DND-41 (cell line): ENCODE measurements at regions not wholly inside any gene's neighbourhood (a gene's known extent, or its start where the extent isn't known, plus 50 kb on each side); places are given as distances from the start of the nearest gene placed in this dataset.

Source experiments
- ATAC-seq: fragments of 200-7000 bp; cut with Tn5 transposase; 3 replicates; pipeline ENCODE4 v1.9.1; 2021; ENCODE audit warnings: low read depth; ENCODE audit not compliant: insufficient read depth
- DNase-seq: peaks from one replicate; pipeline ENCODE4 v3.0.0-alpha.2; 2020
- H2AFZ ChIP-seq: 2 replicates; pipeline ENCODE4 v1.6.0; 2012; ENCODE audit warnings: low read depth, low read length
- H3K27ac ChIP-seq: 2 replicates; pipeline ENCODE4 v1.5.1; 2012; ENCODE audit warnings: low read length, inconsistent platforms
- H3K27me3 ChIP-seq: fragments of 200-600 bp; sonication (generic); 2 replicates; pipeline ENCODE4 v1.6.0; 2012; ENCODE audit warnings: low read length, mild to moderate bottlenecking, inconsistent platforms; ENCODE audit not compliant: insufficient read depth, poor library complexity
- H3K36me3 ChIP-seq: 2 replicates; pipeline ENCODE4 v1.5.1; 2012; ENCODE audit warnings: low read length, inconsistent platforms; ENCODE audit not compliant: insufficient read depth
- H3K4me1 ChIP-seq: 2 replicates; pipeline ENCODE4 v1.5.1; 2012; ENCODE audit warnings: mild to moderate bottlenecking, low read length; ENCODE audit not compliant: insufficient read depth
- H3K4me2 ChIP-seq: 2 replicates; pipeline ENCODE4 v1.6.0; 2012; ENCODE audit warnings: mild to moderate bottlenecking, moderate library complexity, low read length, inconsistent platforms; ENCODE audit not compliant: insufficient read depth
- H3K4me3 ChIP-seq, 2 experiments: fragments of 200-600 bp in 1 of 2; shearing (Covaris generic) in 1 of 2; 2 replicates each; pipeline ENCODE4 v1.5.1; 2012 to 2016; ENCODE audit warnings: inconsistent platforms in 2 of 2, low read length in 2 of 2, mild to moderate bottlenecking in 2 of 2, low read depth in 1 of 2, moderate library complexity in 1 of 2
- H3K79me2 ChIP-seq: 2 replicates; pipeline ENCODE4 v1.6.0; 2012; ENCODE audit warnings: low read length, inconsistent platforms; ENCODE audit not compliant: insufficient read depth
- H3K9ac ChIP-seq: 2 replicates; pipeline ENCODE4 v1.6.0; 2012; ENCODE audit warnings: low read depth, mild to moderate bottlenecking, inconsistent platforms, low read length, moderate library complexity
- H3K9me3 ChIP-seq: 2 replicates; pipeline ENCODE4 v1.5.1; 2012; ENCODE audit warnings: low read length, moderate library complexity, mild to moderate bottlenecking, inconsistent platforms; ENCODE audit not compliant: insufficient read depth, severe bottlenecking
- H4K20me1 ChIP-seq: 2 replicates; pipeline ENCODE4 v1.6.0; 2012; ENCODE audit warnings: low read length; ENCODE audit not compliant: insufficient read depth
- EZH2 ChIP-seq: IDR thresholded peaks from 3 replicates; pipeline ENCODE4 v1.6.1; 2012; ENCODE audit warnings: borderline replicate concordance, low read depth, mild to moderate bottlenecking, moderate library complexity, low read length, inconsistent platforms; ENCODE audit not compliant: severe bottlenecking
- TF ChIP-seq, protein P1 (sequence below): IDR thresholded peaks from 2 replicates; pipeline ENCODE4 v1.5.1; 2012; ENCODE audit warnings: borderline replicate concordance, low read length, moderate library complexity, mild to moderate bottlenecking; ENCODE audit not compliant: poor library complexity, severe bottlenecking; ENCODE audit errors: extremely low read depth

DNA sequence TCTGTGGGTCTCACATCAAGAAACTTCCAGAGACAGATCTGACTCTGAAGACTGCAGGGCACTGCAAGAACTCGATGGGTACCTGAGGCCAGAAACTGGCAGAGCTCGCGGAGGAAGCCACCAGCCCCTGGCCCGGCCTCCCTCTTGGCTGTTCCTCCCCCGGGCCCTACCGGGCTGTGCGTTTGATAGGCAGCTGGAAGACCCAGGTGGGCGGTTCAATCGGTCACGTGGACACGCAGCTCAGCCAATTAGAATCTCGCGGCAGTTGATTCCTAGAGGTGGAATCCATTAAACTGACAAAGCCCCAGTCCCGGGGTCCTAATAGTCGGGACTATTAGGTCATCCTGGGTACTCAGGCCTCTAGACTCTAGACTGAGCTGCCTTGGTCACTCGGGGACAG, 139.9 kb downstream of the GPCPD1 start:
- Histone ChIP-seq H3K9ac (no peak overlapping the region), H3K36me3 (no peaks in the 10 kb centered on the region), H3K4me2 (no peak overlapping the region), H3K4me3 (no peak overlapping the region), H3K27me3 (peaks cover 12% of the 10 kb centered on the region), H4K20me1 (no peaks in the 10 kb centered on the region), H2AFZ (no peak overlapping the region), H3K9me3 (no peaks in the 10 kb centered on the region), H3K27ac (no peak overlapping the region), H3K4me1 (no peaks in the 10 kb centered on the region), H3K79me2 (no peaks in the 10 kb centered on the region)
- DNase-seq, result no peak
- TF ChIP-seq, protein P1, sequence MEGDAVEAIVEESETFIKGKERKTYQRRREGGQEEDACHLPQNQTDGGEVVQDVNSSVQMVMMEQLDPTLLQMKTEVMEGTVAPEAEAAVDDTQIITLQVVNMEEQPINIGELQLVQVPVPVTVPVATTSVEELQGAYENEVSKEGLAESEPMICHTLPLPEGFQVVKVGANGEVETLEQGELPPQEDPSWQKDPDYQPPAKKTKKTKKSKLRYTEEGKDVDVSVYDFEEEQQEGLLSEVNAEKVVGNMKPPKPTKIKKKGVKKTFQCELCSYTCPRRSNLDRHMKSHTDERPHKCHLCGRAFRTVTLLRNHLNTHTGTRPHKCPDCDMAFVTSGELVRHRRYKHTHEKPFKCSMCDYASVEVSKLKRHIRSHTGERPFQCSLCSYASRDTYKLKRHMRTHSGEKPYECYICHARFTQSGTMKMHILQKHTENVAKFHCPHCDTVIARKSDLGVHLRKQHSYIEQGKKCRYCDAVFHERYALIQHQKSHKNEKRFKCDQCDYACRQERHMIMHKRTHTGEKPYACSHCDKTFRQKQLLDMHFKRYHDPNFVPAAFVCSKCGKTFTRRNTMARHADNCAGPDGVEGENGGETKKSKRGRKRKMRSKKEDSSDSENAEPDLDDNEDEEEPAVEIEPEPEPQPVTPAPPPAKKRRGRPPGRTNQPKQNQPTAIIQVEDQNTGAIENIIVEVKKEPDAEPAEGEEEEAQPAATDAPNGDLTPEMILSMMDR, result no peak
- no peak for TF ChIP-seq EZH2
- ATAC-seq, result no peak

DNA sequence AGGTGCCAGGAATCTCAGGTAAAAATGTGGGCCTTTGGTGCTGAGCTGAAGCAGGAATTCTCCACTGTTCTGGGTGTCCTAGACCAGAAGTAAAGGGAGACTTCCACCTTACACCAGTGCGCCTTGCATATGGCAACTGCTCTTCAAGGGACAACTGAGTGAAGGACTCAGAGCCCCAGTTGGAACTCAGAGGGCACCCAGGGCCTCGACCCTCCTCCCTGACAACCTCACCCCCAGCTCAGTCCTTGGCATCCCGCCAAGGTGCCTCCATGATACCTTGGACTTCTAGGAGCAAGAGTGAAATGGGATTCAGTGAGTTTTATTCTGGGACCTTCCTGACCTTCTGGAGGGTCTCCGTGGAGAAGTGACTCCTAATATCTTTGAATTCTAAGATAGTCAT, 140.3 kb downstream of the GPCPD1 start:
- H3K36me3 ChIP-seq, result no peaks in the 10 kb centered on the region
- no peak overlapping the region for H3K4me2 ChIP-seq
- H3K4me1 ChIP-seq, result no peaks in the 10 kb centered on the region
- no peaks in the 10 kb centered on the region for H4K20me1 ChIP-seq
- TF ChIP-seq EZH2, result no peak
- TF ChIP-seq, protein P1, result no peak
- H3K79me2 ChIP-seq, result no peaks in the 10 kb centered on the region
- H3K9me3 ChIP-seq, result no peaks in the 10 kb centered on the region
- H2AFZ ChIP-seq, result no peak overlapping the region
- no peak overlapping the region for H3K9ac ChIP-seq
- no peak overlapping the region for H3K27ac ChIP-seq
- H3K4me3 ChIP-seq, result no peak overlapping the region
- DNase-seq (no peak), ATAC-seq (no peak)
- H3K27me3 ChIP-seq, result peaks cover 15% of the 10 kb centered on the region

DNA sequence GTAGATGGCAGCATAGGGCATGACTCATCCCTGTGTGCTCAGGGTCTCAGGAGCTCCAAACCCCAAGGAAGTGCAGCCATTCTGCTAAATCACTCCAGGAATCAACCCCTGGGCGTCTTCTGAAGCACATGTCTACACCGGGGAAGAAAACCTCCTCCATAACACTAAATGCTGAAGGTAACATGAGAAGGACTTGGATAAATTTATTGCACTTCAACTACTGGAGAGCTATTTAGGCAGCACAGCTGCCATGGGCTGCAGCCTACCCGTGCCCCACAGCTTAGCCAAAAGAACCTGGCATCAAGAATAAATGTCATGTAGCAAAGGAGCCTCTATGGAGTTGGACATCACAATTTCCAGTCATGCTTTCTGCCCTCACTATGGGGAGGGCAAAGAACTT, 141.7 kb downstream of the GPCPD1 start:
- Histone ChIP-seq H3K9me3 (peaks cover 4% of the 10 kb centered on the region), H3K36me3 (no peaks in the 10 kb centered on the region), H2AFZ (no peak overlapping the region), H3K4me2 (no peak overlapping the region), H3K27ac (no peak overlapping the region), H3K4me1 (no peaks in the 10 kb centered on the region), H3K79me2 (no peaks in the 10 kb centered on the region), H3K27me3 (peaks cover 15% of the 10 kb centered on the region), H3K9ac (no peak overlapping the region), H4K20me1 (no peaks in the 10 kb centered on the region), H3K4me3 (no peak overlapping the region)
- TF ChIP-seq, protein P1, result no peak
- TF ChIP-seq EZH2, result no peak
- ATAC-seq, result no peak
- DNase-seq, result no peak

DNA sequence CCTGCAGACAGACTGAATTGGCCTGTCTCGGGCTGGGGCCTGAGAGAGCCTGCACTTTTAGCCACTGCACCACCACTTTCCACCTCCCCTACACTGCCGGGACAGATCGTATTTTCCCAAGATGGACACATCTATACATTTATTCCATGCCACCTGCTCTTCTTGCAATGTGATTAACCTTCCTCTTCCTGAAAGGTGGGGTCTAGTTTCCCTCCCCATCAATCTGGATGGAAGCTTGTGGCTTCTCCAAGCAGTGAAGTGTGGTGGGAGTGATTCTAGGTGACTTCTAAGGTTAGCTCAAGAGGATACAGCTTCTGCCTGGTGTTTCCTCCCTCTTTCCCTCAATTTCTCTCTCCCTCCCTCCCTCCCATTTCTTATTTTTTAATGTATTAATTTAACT, 143.7 kb downstream of the GPCPD1 start:
- peaks cover 4% of the 10 kb centered on the region for H3K9me3 ChIP-seq
- H4K20me1 ChIP-seq, result no peaks in the 10 kb centered on the region
- H3K9ac ChIP-seq, result no peak overlapping the region
- H3K27ac ChIP-seq, result no peak overlapping the region
- H3K4me3 ChIP-seq, result no peak overlapping the region
- TF ChIP-seq, protein P1, result no peak
- no peak for TF ChIP-seq EZH2
- no peaks in the 10 kb centered on the region for H3K4me1 ChIP-seq
- no peaks in the 10 kb centered on the region for H3K79me2 ChIP-seq
- H3K36me3 ChIP-seq, result no peaks in the 10 kb centered on the region
- no peak overlapping the region for H3K4me2 ChIP-seq
- H2AFZ ChIP-seq, result no peak overlapping the region
- DNase-seq (no peak), ATAC-seq (no peak)
- H3K27me3 ChIP-seq, result peaks cover 15% of the 10 kb centered on the region
